ENCODE measurements at regions not wholly inside any gene's neighbourhood (a gene's known extent, or its start where the extent isn't known, plus 50 kb on each side); places are given as distances from the start of the nearest gene placed in this dataset.

DNA sequence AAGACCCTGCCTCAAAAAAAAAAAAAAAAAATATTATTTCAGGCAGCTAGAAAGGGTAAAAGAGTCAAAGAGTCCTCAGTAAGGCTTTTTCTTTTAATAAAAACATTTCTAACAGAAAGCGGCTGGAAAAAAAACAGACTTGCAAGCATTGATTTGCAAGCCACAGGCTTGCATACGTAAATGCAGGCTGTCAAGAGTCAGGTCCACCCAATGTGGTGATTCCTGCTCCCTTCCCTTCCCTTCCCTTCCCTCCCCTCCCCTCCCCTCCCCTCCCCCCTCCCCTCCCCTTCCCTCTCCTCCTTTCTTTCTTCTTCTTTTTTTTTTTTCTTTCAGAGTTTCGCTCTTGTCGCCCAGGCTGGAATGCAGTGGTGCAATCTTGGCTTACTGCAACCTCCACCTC is 74.4 kb upstream of the GULP1 start:
- no peak for DNase-seq (ENCODE audit: unreplicated experiment)
- no peaks in the 10 kb centered on the region for H3K27me3 Mint-ChIP-seq (ENCODE audit: insufficient read depth, unreplicated experiment)
- intact Hi-C loops (cut with micrococcal nuclease), result no loop called here
- H3K36me3 Mint-ChIP-seq (ENCODE audit: insufficient read depth, unreplicated experiment), result no peaks in the 10 kb centered on the region
- H3K4me3 Mint-ChIP-seq (ENCODE audit: unreplicated experiment), result no peak overlapping the region
- no peaks in the 10 kb centered on the region for H3K4me1 Mint-ChIP-seq (ENCODE audit: insufficient read depth, unreplicated experiment)
- no peaks in the 10 kb centered on the region for H3K9me3 Mint-ChIP-seq (ENCODE audit: unreplicated experiment)
- CTCF ChIA-PET, result interaction anchor here (0.6 to 0.7 kb wide), 2 partner anchors 26 to 78 kb away, joined by 3 to 4 read pairs; no protein-coding TSS in a partner anchor
- POLR2A ChIA-PET, result interaction anchor here (0.6 kb wide), 1 partner anchor 197 kb away, joined by 3 read pairs; no protein-coding TSS in a partner anchor
- no TSS peak for BruUV-seq (replicated peaks)
- TF ChIP-seq, protein P1, sequence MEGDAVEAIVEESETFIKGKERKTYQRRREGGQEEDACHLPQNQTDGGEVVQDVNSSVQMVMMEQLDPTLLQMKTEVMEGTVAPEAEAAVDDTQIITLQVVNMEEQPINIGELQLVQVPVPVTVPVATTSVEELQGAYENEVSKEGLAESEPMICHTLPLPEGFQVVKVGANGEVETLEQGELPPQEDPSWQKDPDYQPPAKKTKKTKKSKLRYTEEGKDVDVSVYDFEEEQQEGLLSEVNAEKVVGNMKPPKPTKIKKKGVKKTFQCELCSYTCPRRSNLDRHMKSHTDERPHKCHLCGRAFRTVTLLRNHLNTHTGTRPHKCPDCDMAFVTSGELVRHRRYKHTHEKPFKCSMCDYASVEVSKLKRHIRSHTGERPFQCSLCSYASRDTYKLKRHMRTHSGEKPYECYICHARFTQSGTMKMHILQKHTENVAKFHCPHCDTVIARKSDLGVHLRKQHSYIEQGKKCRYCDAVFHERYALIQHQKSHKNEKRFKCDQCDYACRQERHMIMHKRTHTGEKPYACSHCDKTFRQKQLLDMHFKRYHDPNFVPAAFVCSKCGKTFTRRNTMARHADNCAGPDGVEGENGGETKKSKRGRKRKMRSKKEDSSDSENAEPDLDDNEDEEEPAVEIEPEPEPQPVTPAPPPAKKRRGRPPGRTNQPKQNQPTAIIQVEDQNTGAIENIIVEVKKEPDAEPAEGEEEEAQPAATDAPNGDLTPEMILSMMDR (IDR thresholded peaks at IDR 0.05; ENCODE audit: unreplicated experiment), result no peak
- no peak overlapping the region for H3K27ac Mint-ChIP-seq (ENCODE audit: low read depth, unreplicated experiment)

DNA sequence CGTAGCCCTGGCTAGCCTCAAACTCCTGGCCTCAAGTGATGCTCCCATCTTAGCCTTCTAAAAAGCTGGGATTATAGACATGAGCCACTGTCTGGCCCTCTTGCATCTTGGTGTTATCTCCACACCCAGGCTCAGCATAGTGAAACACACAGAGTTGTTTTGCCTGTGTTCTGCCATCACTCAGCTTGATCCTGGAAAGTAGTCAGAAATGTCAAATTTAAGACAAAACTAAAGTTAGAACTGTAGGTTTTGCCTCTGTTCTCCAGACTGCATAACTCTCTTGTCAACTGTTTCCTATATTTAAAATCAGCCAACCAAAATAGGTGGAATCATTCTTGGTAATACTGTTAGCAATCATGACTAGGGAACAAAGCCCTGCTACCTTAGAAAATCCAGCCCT is 72.1 kb upstream of the GULP1 start:
- CTCF ChIA-PET, result no interaction called here

DNA sequence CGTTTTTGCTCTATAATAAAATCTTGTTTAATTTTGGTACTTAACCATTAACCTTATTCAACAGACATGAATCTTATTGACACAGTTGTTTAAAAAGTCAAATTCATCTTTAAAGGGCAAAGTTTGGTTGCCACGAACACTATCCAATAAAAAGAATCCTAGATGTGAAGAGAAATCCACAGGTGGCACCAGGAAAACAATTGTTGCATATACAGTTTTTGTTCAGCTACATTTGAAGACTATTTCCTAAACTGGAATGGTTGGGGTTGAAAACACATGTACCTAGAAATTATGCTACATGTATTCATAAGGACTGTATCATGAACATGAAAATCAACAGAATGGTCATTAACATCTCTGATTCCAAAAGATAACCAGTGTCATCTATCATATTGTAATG is 71.1 kb upstream of the GULP1 start:
- Mint-ChIP-seq H3K4me3 (ENCODE audit: unreplicated experiment) (no peak overlapping the region), H3K9me3 (ENCODE audit: unreplicated experiment) (no peaks in the 10 kb centered on the region), H3K4me1 (ENCODE audit: insufficient read depth, unreplicated experiment) (no peaks in the 10 kb centered on the region), H3K27me3 (ENCODE audit: insufficient read depth, unreplicated experiment) (no peaks in the 10 kb centered on the region), H3K36me3 (ENCODE audit: insufficient read depth, unreplicated experiment) (no peaks in the 10 kb centered on the region), H3K27ac (ENCODE audit: low read depth, unreplicated experiment) (no peak overlapping the region)
- TF ChIP-seq, protein P1 (IDR thresholded peaks at IDR 0.05; ENCODE audit: unreplicated experiment), result no peak
- CTCF ChIA-PET, result no interaction called here
- POLR2A ChIA-PET, result no interaction called here
- intact Hi-C loops (cut with micrococcal nuclease), result no loop called here
- DNase-seq (ENCODE audit: unreplicated experiment), result no peak
- BruUV-seq (replicated peaks), result no TSS peak

More for the DNA sequence above, 72.1 kb upstream of the GULP1 start:
- DNase-seq (ENCODE audit: unreplicated experiment), result no peak
- intact Hi-C loops (cut with micrococcal nuclease), result no loop called here
- no peaks in the 10 kb centered on the region for H3K4me1 Mint-ChIP-seq (ENCODE audit: insufficient read depth, unreplicated experiment)
- no peaks in the 10 kb centered on the region for H3K36me3 Mint-ChIP-seq (ENCODE audit: insufficient read depth, unreplicated experiment)
- TF ChIP-seq, protein P1 (IDR thresholded peaks at IDR 0.05; ENCODE audit: unreplicated experiment), result no peak
- H3K9me3 Mint-ChIP-seq (ENCODE audit: unreplicated experiment), result no peaks in the 10 kb centered on the region
- no peak overlapping the region for H3K4me3 Mint-ChIP-seq (ENCODE audit: unreplicated experiment)
- no peak overlapping the region for H3K27ac Mint-ChIP-seq (ENCODE audit: low read depth, unreplicated experiment)
- no TSS peak for BruUV-seq (replicated peaks)
- POLR2A ChIA-PET, result no interaction called here
- H3K27me3 Mint-ChIP-seq (ENCODE audit: insufficient read depth, unreplicated experiment), result no peaks in the 10 kb centered on the region

DNA sequence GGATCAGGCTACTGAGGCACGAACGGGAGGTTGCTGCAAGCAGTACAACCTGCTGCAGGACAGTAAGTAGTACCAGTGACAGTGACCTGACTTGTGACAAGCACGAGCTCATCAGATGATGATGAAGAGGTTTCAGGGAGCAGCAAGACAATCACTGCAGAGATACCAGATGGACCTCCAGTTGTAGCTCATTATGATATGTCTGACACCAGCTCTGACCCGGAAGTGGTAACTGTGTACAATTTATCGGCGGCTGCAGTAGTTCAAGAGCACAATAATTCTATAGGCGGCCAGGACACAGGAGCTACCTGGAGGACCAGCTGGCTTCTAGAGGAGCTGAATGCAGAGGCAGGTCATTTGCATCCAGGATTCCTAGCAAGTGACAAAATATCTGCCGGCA is 64.0 kb upstream of the GULP1 start:
- no TSS peak for BruUV-seq (replicated peaks)
- POLR2A ChIA-PET, result no interaction called here
- Mint-ChIP-seq H3K27me3 (ENCODE audit: insufficient read depth, unreplicated experiment) (no peaks in the 10 kb centered on the region), H3K4me3 (ENCODE audit: unreplicated experiment) (no peak overlapping the region), H3K27ac (ENCODE audit: low read depth, unreplicated experiment) (no peak overlapping the region), H3K4me1 (ENCODE audit: insufficient read depth, unreplicated experiment) (no peaks in the 10 kb centered on the region), H3K9me3 (ENCODE audit: unreplicated experiment) (no peaks in the 10 kb centered on the region), H3K36me3 (ENCODE audit: insufficient read depth, unreplicated experiment) (no peaks in the 10 kb centered on the region)
- TF ChIP-seq, protein P1 (IDR thresholded peaks at IDR 0.05; ENCODE audit: unreplicated experiment), result no peak
- DNase-seq (ENCODE audit: unreplicated experiment), result no peak
- intact Hi-C loops (cut with micrococcal nuclease), result no loop called here
- CTCF ChIA-PET, result no interaction called here

Data from MCF 10A (cell line).